Ramos (cell line): ENCODE measurements at regions not wholly inside any gene's neighbourhood (a gene's known extent, or its start where the extent isn't known, plus 50 kb on each side); places are given as distances from the start of the nearest gene placed in this dataset.

Source experiments
- in situ Hi-C: fragments of 300-500 bp; cut with MboI; formaldehyde crosslinking; loops from one replicate; pipeline ENCODE4 v1.14.3; 2022; ENCODE audit warnings: low sequenced_read_pairs; ENCODE audit not compliant: unreplicated experiment

GRCh38 chrX:10743476-10743875, 123.1 kb upstream of the MID1 start:
- in situ Hi-C loops: no loop called here

GRCh38 chrX:10744007-10744406, 123.6 kb upstream of the MID1 start:
- in situ Hi-C loops: no loop called here

GRCh38 chrX:10747975-10748374, 127.6 kb upstream of the MID1 start:
- in situ Hi-C loops: no loop called here

- in situ Hi-C loops: no loop called here
These were observed 128.7 kb upstream of the MID1 start for GRCh38 chrX:10749113-10749512.

- in situ Hi-C loops: no loop called here
These were observed 130.2 kb upstream of the MID1 start for GRCh38 chrX:10750581-10750980.

GRCh38 chrX:10753116-10753515, 132.7 kb upstream of the MID1 start:
- in situ Hi-C loops: no loop called here

GRCh38 chrX:10754445-10754844, 134.1 kb upstream of the MID1 start:
- in situ Hi-C loops: no loop called here

GRCh38 chrX:10755439-10756334, 135.3 kb upstream of the MID1 start:
- in situ Hi-C loops: no loop called here

GRCh38 chrX:10756441-10756840, 136.1 kb upstream of the MID1 start:
- in situ Hi-C loops: no loop called here

- in situ Hi-C loops: no loop called here
These were observed 138.9 kb upstream of the MID1 start for GRCh38 chrX:10759141-10759799.

- in situ Hi-C loops: no loop called here
These were observed 141.1 kb upstream of the MID1 start for GRCh38 chrX:10761447-10761846.

- in situ Hi-C loops: no loop called here
These were observed 148.8 kb upstream of the MID1 start for GRCh38 chrX:10769195-10769594.

GRCh38 chrX:10769696-10770619, 149.6 kb upstream of the MID1 start:
- in situ Hi-C loops: no loop called here

- in situ Hi-C loops: no loop called here
These were observed 152.9 kb upstream of the MID1 start for GRCh38 chrX:10773318-10773717.

GRCh38 chrX:10781847-10782530, 161.6 kb upstream of the MID1 start:
- in situ Hi-C loops: no loop called here

GRCh38 chrX:10783451-10783995, 163.1 kb upstream of the MID1 start:
- in situ Hi-C loops: no loop called here

GRCh38 chrX:10787264-10787663, 166.9 kb upstream of the MID1 start:
- in situ Hi-C loops: no loop called here

GRCh38 chrX:10794203-10794630, 173.8 kb upstream of the MID1 start:
- in situ Hi-C loops: no loop called here

GRCh38 chrX:10795721-10796120, 175.3 kb upstream of the MID1 start:
- in situ Hi-C loops: no loop called here

- in situ Hi-C loops: no loop called here
These were observed 177.1 kb upstream of the MID1 start for GRCh38 chrX:10797466-10797865.
